ENCODE measurements at regions not wholly inside any gene's neighbourhood (a gene's known extent, or its start where the extent isn't known, plus 50 kb on each side); places are given as distances from the start of the nearest gene placed in this dataset.
A peak's percentile ranks its signal among the peaks of the same experiment; 100 is the strongest.

DNA sequence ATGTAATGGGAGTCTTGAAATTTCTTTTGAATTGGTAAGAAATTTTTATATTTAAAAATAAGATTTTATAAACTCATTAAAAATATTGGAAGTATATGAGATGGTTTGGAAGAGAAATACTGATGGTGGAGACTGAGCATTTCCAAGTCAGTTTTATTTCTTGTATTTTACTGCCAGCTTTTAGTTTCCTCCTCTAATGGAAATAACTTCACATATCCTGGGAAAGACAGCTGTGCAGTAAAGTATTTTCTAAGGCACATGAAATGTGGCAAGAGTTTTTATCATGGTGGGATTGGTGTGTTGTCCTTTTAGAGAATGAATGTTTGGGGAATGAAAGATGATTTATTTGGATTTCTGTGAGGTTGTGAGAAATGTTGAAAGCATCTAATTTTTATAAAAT is 346.9 kb upstream of the RGS6 start:
- no peak for TF ChIP-seq EP300 (IDR thresholded peaks at IDR 0.05; ENCODE audit: low read depth)
- TF ChIP-seq, protein P1, sequence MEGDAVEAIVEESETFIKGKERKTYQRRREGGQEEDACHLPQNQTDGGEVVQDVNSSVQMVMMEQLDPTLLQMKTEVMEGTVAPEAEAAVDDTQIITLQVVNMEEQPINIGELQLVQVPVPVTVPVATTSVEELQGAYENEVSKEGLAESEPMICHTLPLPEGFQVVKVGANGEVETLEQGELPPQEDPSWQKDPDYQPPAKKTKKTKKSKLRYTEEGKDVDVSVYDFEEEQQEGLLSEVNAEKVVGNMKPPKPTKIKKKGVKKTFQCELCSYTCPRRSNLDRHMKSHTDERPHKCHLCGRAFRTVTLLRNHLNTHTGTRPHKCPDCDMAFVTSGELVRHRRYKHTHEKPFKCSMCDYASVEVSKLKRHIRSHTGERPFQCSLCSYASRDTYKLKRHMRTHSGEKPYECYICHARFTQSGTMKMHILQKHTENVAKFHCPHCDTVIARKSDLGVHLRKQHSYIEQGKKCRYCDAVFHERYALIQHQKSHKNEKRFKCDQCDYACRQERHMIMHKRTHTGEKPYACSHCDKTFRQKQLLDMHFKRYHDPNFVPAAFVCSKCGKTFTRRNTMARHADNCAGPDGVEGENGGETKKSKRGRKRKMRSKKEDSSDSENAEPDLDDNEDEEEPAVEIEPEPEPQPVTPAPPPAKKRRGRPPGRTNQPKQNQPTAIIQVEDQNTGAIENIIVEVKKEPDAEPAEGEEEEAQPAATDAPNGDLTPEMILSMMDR (IDR thresholded peaks at IDR 0.05), result no peak
- TF ChIP-seq POLR2A (IDR thresholded peaks at IDR 0.05), result no peak
- TF ChIP-seq POLR2AphosphoS5 (IDR thresholded peaks at IDR 0.05), result no peak
- no peaks in the 10 kb centered on the region for H3K9me3 ChIP-seq
- H3K36me3 ChIP-seq, result no peaks in the 10 kb centered on the region
- H3K27ac ChIP-seq, result no peak overlapping the region
- intact Hi-C loops (cut with DNase I; ENCODE audit: low total_unique reads) (no loop called here), in situ Hi-C loops (cut with MboI; ENCODE audit: low pct_ligation_motif_present in 1 of 4, low pct_unique_long_range_greater_than_20kb in 1 of 4, low sequenced_read_pairs in 3 of 4) (no loop called here)
- H3K4me3 ChIP-seq, result no peak overlapping the region
- no peaks in the 10 kb centered on the region for H3K27me3 ChIP-seq
- DNase-seq, result no peak
- peaks cover 0 to 14% (median 10%) of the 10 kb centered on the region in 4 donors for H3K4me1 ChIP-seq

DNA sequence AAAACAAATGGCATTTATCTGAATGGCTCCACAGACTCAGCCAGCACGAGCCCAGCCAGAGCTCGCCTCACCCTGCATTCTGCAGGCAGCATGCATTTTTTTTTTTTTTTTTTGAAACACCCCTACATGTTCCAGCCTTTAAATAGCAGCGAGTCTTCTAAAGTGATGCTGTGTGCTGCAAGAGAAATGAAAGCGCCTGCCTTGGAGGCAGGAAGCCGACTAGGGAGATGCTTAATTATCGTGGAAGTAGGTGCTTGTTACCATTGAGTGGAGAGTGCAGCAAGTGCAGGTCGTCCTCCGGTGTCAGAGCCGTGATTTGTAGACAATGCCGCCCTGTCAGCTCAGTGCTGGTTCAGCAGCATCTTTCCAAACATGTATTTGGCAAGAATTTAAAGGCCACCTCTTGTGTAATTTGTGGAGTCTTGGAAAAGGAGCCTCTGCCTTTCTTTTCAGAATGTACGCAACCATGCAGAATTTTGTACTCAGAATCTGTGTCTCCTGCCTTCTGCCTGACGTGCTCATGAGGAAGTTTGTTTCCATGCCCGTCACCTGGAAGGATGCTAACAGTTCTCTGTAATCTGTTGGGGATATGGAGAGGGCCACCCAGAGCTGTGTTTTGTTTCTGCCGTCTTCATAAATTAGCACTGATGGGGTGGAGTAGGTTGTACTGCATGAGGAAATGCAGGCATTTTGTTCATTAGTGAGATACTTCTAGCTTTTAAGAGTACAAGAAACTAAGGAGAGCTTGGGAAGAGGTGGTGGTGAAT is 345.9 kb upstream of the RGS6 start:
- peak overlapping the region in 3 of 4 donors; percentile 4 to 44 (median 32) for H3K27ac ChIP-seq

DNA sequence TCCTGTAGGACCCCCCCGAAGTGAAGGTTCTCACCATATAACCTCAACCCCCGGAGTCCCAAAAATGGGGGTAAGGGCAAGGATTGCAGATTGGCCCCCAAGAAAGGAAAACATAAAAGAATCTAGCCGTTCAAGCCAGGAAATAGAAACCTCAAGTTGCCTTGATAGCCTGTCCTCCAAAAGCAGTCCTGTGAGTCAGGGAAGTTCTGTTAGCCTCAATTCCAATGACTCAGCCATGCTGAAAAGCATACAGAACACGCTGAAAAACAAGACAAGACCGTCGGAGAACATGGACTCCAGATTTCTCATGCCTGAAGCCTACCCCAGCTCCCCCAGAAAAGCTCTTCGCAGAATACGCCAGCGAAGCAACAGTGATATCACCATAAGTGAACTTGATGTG is 344.2 kb upstream of the RGS6 start:
- no peaks in the 10 kb centered on the region for H3K36me3 ChIP-seq
- 85 to 97% methylated on average over 4 to 9 of the region's 9 CpGs for WGBS, 2 donors (ENCODE audit: low coverage in 1 of 2)
- DNase-seq, result no peak
- no peak overlapping the region for H3K4me3 ChIP-seq
- in situ Hi-C loops (cut with MboI; ENCODE audit: low pct_ligation_motif_present in 1 of 4, low pct_unique_long_range_greater_than_20kb in 1 of 4, low sequenced_read_pairs in 3 of 4), result no loop called here
- no peak for TF ChIP-seq POLR2A (IDR thresholded peaks at IDR 0.05)
- no peak for TF ChIP-seq EP300 (IDR thresholded peaks at IDR 0.05; ENCODE audit: low read depth)
- TF ChIP-seq POLR2AphosphoS5 (IDR thresholded peaks at IDR 0.05), result no peak
- TF ChIP-seq, protein P1 (IDR thresholded peaks at IDR 0.05), result no peak
- no peaks in the 10 kb centered on the region for H3K9me3 ChIP-seq
- peaks cover 0 to 22% (median under 1%) of the 10 kb centered on the region in 4 donors for H3K4me1 ChIP-seq
- intact Hi-C loops (cut with DNase I; ENCODE audit: low total_unique reads), result no loop called here
- H3K27me3 ChIP-seq, result no peaks in the 10 kb centered on the region
- no peak overlapping the region for H3K27ac ChIP-seq

More for the DNA sequence above, 345.9 kb upstream of the RGS6 start:
- Histone ChIP-seq H3K4me3 (peak overlapping the region in 2 of 4 donors; percentile 13 to 22), H3K36me3 (no peaks in the 10 kb centered on the region), H3K27me3 (no peaks in the 10 kb centered on the region), H3K9me3 (no peaks in the 10 kb centered on the region), H3K4me1 (peaks cover 0 to 14% (median 10%) of the 10 kb centered on the region in 4 donors)
- WGBS, 2 donors (ENCODE audit: low coverage in 1 of 2), result 58 to 60% methylated on average over 6 to 14 of the region's 14 CpGs
- TF ChIP-seq, protein P1 (IDR thresholded peaks at IDR 0.05), result no peak
- TF ChIP-seq EP300 (IDR thresholded peaks at IDR 0.05; ENCODE audit: low read depth), result no peak
- TF ChIP-seq POLR2A (IDR thresholded peaks at IDR 0.05), result no peak
- no peak for TF ChIP-seq POLR2AphosphoS5 (IDR thresholded peaks at IDR 0.05)
- no peak for DNase-seq
- intact Hi-C loops (cut with DNase I; ENCODE audit: low total_unique reads), result no loop called here
- in situ Hi-C loops (cut with MboI; ENCODE audit: low pct_ligation_motif_present in 1 of 4, low pct_unique_long_range_greater_than_20kb in 1 of 4, low sequenced_read_pairs in 3 of 4), result no loop called here

DNA sequence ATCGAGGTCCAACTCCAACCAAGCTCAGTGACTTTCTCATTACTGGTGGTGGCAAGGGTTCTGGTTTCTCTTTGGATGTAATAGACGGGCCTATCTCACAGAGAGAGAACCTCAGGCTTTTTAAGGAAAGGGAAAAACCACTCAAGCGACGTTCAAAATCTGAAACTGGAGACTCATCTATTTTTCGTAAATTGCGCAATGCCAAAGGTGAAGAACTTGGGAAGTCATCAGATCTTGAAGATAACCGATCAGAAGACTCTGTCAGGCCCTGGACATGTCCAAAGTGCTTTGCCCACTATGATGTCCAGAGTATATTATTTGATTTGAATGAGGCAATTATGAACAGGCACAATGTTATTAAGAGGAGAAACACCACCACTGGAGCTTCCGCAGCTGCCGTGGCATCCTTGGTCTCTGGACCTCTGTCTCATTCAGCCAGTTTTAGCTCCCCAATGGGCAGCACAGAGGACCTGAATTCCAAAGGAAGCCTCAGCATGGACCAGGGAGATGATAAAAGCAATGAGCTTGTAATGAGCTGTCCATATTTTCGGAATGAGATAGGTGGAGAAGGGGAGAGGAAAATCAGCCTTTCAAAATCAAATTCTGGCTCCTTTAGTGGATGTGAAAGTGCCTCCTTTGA is 343.5 kb upstream of the RGS6 start:
- Histone ChIP-seq H3K27ac (no peak overlapping the region), H3K27me3 (no peaks in the 10 kb centered on the region), H3K36me3 (no peaks in the 10 kb centered on the region), H3K4me1 (peaks cover 0 to 19% (median 0%) of the 10 kb centered on the region in 4 donors), H3K4me3 (no peak overlapping the region), H3K9me3 (no peaks in the 10 kb centered on the region)
- intact Hi-C loops (cut with DNase I; ENCODE audit: low total_unique reads), result no loop called here
- no peak for DNase-seq
- in situ Hi-C loops (cut with MboI; ENCODE audit: low pct_ligation_motif_present in 1 of 4, low pct_unique_long_range_greater_than_20kb in 1 of 4, low sequenced_read_pairs in 3 of 4), result no loop called here
- TF ChIP-seq, protein P1 (IDR thresholded peaks at IDR 0.05), result no peak
- no peak for TF ChIP-seq POLR2AphosphoS5 (IDR thresholded peaks at IDR 0.05)
- no peak for TF ChIP-seq EP300 (IDR thresholded peaks at IDR 0.05; ENCODE audit: low read depth)
- TF ChIP-seq POLR2A (IDR thresholded peaks at IDR 0.05), result no peak
- WGBS, 2 donors (ENCODE audit: low coverage in 1 of 2), result 97 to 100% methylated on average over 7 to 10 of the region's 10 CpGs

Measured in transverse colon (tissue), 4 donors.